HG02938 (cell line): ENCODE measurements at regions not wholly inside any gene's neighbourhood (a gene's known extent, or its start where the extent isn't known, plus 50 kb on each side); places are given as distances from the start of the nearest gene placed in this dataset.
"Not testable (repeated sequence)": the region's sequence is repeated elsewhere in the genome, so short reads cannot be mapped to it uniquely, and the experiment has no call there.

ENCODE experiments used
- ATAC-seq: cut with Tn5 transposase; IDR thresholded peaks from one replicate; pipeline ENCODE4 v1.9.1; 2021; ENCODE audit warnings: mild to moderate bottlenecking, moderate library complexity; ENCODE audit not compliant: unreplicated experiment

GRCh38 chr12:78331753-78332152 is 501.1 kb downstream of the NAV3 start:
- no peak for ATAC-seq

- no peak for ATAC-seq
Observed at GRCh38 chr12:78338054-78338785, 507.5 kb downstream of the NAV3 start.

DNA sequence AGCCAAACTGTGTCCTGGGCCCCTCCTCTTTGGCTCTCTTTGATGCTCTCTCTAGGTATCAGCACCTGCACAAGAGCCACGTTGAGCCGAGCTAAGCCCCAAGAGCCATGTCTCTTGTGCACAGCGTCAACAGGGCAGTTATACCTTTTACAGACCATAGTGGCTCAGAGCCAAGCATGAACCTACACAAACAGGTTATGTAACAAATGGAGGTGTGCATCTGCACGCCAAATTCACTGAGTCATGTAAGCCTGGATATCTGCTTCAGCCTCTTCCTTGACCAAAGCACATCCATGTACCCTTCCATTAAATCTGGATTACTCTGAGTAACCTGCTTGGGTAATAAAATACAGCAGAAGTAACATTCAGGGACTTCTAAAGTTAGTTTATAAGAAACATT is 509.7 kb downstream of the NAV3 start:
- ATAC-seq = no peak

DNA sequence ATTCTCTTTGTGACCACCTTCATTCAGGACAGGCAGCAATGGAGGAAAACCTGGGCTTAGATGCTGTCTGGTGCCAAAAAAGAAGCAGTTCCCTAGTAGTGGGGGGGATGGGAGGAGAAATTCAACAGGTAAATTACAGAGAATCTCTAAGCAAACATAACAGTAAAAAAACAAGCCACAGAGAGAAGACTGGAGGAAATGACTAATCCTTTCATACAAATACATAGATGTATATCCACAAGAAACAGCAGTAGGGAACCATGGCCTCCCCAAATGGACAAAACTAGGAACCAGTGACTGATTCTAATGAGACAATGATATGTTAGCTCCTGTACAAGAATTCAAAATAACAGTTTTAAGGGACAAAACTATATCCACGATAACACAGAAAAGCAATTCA is 513.0 kb downstream of the NAV3 start:
- no peak for ATAC-seq

- ATAC-seq = no peak
Observed at GRCh38 chr12:78359520-78359919, 505.1 kb upstream of the SYT1 start.

DNA sequence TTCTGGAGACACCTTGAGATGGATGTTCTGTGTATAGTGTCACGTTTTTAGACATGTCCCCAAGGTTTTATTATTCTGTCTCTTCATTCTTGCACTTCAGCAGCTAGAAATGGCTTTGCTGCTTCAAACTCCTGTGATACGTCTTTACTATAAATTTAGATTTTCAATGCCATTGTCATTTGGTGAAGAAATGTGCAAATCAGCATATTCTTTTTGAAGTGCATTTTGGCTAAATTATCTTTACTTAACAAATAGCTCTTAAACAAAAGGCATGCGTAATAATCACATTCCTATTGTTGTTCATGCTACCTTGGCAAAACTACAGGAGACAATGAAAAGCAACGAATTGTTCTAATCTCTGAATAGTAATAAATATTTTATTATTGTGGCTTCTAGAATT is 502.9 kb upstream of the SYT1 start:
- no peak for ATAC-seq

GRCh38 chr12:78371284-78371683 is 493.3 kb upstream of the SYT1 start:
- no peak for ATAC-seq

DNA sequence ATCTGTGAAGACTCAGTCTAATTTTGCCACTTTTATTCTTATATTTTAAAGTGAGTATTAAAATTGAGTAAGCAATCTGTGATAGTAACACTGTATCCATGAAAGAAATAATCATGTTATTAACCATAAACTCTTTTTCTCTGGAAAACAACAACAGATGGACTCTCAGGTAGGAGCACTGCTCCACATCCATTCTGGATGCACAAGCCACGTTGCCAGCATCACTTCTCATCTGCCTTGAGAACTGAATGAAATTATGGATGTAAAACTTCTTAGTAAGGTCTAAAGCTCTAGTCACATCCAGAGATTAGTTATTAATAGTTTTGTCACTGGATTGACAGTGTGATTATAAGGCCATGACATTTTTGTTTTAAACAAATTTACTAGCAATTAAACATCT is 489.1 kb upstream of the SYT1 start:
- no peak for ATAC-seq

DNA sequence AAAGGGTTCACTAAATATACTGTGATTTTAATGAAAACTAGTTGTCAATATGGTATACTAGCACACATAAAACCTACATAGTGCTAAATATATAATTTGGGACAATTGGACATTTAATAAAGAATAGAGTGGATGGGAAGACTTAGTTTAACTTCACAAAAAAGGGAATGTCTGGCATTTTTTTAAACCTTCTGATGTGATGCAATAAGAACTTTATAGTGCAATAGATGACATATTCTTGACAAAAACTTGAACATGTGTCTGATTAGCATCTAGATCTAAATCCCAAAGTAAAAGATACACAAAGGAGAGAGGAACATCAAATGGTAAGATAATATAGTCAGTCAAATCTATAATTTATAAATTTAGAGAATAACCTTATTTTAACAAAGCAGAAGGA is 488.3 kb upstream of the SYT1 start:
- no peak for ATAC-seq

- not testable (repeated sequence) for ATAC-seq
Observed at GRCh38 chr12:78379065-78379464, 485.5 kb upstream of the SYT1 start.

GRCh38 chr12:78383414-78383813 is 481.2 kb upstream of the SYT1 start:
- no peak for ATAC-seq

DNA sequence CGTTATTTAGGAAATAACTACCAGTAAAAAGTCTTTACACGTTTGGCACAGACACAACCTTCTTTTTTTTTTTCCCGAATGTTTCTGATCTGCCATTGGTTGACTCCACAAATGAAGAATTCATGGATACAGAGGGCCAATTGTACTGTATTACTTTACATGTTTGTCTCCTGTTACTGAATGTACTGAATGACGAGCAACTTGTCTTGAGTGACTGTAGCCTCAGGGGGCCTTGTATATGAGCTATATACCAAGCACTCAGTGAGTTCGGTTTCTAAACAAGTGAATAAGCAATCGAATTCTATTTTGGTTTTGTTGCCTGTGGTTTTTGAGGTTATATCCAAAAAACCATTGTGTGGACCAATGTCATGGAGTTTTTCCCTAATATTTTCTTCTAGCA is 480.0 kb upstream of the SYT1 start:
- no peak for ATAC-seq

DNA sequence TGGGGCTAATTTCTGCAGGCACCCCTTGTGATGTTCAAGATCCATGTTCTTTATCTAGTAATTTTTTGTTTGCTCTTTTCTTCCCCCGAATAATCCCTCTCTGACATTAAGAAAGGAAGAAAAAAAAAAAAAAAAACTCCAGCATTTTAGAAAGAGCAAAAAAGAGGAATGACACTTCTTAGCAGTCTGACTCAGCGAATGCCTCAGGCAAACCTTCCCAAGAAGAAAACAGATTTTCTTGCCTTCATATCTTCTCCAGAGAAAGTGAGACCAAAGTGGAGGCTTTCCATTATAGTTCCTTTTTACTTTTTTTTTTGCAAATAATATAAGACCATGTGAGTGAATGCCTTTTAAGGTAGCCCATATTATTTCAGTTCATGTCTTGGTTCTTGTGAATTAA is 479.0 kb upstream of the SYT1 start:
- ATAC-seq = no peak

- ATAC-seq = no peak
Observed at GRCh38 chr12:78386871-78387270, 477.7 kb upstream of the SYT1 start.

DNA sequence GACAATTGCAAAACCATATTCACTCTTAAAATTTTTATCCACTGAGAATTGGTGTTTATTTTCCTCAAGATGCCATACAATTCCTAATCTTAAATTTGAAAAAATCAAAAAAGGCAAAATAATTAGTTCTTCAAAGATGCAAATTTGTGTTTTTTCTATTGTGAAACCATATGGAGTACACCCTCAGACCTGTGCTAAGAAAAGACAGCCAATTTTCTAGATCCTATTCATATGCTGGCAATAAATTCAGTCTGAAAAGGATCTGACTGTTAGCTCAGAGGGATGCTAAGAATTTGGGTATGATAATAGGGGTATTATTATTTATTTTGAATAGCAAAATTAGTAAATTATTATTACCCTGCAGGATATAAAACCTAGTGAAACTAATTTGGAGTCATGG is 476.9 kb upstream of the SYT1 start:
- no peak for ATAC-seq

DNA sequence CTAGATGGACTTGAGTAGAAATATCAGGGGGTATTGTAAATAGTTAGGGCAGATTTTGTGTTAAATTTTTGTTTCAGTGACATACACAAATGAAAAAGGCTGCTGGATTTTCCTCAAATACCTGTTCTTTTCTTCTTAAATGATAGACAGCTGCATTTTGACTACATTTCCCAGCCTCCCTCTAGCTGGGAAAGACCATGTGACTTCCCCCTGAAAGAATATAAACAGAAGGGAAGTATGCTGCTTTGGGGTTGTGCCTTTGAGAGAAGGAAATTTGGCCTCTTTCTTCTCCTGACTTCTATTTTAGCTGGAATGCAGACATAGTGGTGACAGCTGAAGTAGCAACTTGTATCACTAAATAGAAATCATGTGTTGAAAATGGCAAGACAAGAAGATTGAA is 476.1 kb upstream of the SYT1 start:
- ATAC-seq = no peak

DNA sequence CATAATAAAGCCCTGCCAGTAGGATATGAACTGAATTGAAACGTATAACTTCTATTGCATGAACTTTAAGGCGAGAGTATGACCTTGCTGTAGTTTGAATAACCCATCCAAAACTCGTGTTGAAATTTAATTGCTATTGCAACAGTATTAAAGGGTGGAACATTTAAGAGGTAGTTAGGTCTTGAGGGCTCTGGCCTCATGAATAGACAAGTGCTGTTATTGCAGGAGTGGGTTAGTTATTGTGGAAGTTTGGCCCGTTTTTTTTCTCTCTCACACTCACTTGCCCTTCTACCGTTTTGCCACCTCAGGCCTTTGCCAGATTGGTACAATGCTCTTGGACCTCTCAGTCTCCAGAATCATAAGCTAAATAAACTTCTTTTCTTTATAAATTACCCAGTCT is 473.7 kb upstream of the SYT1 start:
- no peak for ATAC-seq

DNA sequence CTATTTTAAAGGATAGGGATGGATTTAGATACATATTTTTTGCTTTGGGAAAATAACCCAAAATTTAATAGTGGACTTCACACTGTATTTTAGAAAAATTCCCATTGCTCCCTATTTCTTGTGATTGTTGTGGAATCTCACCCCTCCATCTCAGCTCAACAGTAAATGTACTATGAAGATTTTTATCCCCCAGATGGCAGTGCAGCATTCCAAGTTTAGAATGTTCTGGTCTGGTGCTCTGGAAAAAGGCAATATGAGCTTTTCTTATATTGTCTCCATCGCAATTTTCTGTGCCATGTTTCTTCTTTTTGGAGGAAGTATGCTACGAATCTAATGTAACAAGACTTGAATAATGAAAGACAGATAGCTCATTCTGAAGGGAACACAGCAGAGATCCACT is 471.7 kb upstream of the SYT1 start:
- ATAC-seq = no peak

- ATAC-seq = no peak
Observed at GRCh38 chr12:78395961-78396360, 468.6 kb upstream of the SYT1 start.

GRCh38 chr12:78396538-78396937 is 468.0 kb upstream of the SYT1 start:
- ATAC-seq = no peak

- no peak for ATAC-seq
Observed at GRCh38 chr12:78398750-78399149, 465.8 kb upstream of the SYT1 start.

GRCh38 chr12:78402366-78403134 is 462.0 kb upstream of the SYT1 start:
- ATAC-seq = no peak

DNA sequence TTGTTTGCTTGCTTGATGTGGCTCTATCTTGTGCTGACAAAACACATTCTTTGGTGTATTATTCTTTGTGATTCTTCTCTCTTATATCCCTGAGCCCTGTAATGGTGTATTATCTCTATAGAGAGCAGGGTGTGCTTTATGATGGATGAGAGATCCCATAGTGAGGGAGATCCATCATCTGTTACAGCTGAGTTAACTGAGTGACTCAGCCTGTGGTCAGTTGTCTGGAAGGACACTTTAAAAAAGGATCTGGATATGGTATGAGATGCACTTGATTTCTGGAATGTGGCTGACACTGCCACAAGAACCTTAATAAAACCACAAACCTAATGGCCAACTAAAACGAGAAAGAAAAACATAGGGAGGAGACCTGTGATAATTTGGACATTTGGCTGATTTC is 461.4 kb upstream of the SYT1 start:
- no peak for ATAC-seq
